HL-60 (cell line): ENCODE measurements at regions not wholly inside any gene's neighbourhood (a gene's known extent, or its start where the extent isn't known, plus 50 kb on each side); places are given as distances from the start of the nearest gene placed in this dataset.

Experiments used
- CTCF ChIP-seq: IDR thresholded peaks from one replicate; pipeline ENCODE4 v1.5.1; 2011; ENCODE audit warnings: low read length, control low read depth, inconsistent platforms; ENCODE audit not compliant: insufficient read depth
- GABPA ChIP-seq: IDR thresholded peaks from 2 replicates; pipeline ENCODE4 v1.6.1; 2012; ENCODE audit warnings: low read depth
- REST ChIP-seq: IDR thresholded peaks from 2 replicates; pipeline ENCODE4 v1.6.1; 2012; ENCODE audit warnings: low read depth; ENCODE audit not compliant: insufficient replicate concordance

- TF ChIP-seq CTCF (no peak), GABPA (no peak), REST (no peak)
Measured at GRCh38 chr1:229005556-229005955, 265.4 kb upstream of the RAB4A start.
